ENCODE measurements at regions not wholly inside any gene's neighbourhood (a gene's known extent, or its start where the extent isn't known, plus 50 kb on each side); places are given as distances from the start of the nearest gene placed in this dataset.
A peak's percentile ranks its signal among the peaks of the same experiment; 100 is the strongest.
"Not testable (repeated sequence)": the region's sequence is repeated elsewhere in the genome, so short reads cannot be mapped to it uniquely, and the experiment has no call there.

DNA sequence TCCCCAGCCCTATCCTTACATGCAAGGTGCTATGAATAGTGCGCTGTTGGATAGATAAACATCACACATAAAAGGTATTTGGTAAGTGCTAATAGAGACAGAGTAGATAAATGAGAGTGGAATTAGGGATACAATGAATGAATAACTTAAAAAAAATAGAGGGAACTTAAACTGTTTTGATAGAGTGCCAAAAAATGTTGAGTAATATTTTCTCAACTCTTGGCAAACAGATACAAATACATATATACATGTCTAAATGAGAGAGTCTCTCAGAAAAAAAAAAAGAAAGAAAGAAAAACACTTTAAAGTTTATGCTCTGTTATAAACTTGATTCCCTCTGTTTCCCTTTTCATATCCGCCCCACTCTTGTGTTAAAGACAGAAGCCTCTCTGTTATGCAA lies 667.4 kb downstream of the ROBO2 start:
- DNase-seq, result no peak

DNA sequence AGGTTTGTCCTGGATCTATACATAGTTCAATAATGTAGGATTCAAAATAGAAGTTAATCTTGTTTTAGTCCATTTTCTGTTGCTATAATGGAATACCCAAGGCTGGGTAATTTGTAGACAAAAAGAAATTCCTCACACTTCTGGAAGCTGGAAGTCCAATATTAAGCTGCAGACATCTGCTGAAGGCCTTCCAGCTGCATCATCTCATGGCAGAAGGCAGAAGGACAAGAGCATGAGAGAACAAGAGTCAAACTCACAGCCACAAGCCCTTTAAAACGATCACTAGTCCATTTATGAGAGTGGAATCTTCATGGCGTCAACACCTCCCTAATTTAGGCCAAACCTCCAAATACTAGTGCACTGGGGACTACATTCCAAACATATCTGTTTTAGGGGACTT lies 669.3 kb downstream of the ROBO2 start:
- no peak for DNase-seq

DNA sequence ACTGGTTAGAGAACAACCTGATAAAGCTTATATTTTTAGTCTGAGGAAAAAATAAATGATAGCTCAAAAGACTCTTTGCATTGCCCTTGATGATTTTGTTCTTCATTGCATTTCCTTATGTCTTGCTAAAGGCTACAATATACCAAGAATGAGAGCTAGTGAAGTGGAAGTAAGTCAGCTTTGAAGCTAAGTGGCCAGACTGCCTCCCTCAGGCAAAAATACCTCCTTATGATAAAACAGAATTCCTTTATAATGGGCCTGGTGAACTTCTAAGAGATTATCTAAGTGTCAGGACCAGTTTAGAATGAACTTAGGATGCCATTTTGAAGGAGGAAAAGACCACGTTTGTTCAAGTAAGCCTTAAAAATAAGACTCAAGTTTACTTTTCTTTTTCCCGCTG lies 678.4 kb downstream of the ROBO2 start:
- no peak for DNase-seq

DNA sequence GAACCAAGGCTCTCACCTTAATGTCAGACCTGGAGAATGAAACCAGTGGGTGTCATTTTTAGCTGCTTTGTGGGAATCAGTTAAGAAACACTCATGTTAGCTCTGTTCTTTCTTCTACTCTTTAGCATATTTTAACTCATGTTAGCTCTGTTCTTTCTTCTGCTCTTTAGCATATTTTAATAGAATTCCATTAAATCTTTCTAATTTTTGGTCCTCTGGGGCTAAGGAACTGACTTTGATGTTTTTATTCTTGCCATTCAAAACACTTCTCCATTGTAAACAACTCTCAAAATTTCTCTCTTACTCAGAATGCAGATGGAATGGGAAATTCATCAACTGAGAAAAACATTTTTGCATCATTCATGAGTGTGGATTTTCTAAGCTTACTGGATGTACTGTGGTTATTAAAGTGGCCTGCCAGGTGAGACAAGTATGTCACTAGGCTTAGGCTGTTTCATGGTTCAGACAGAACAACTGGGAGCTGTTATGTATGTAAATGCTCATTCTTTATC lies 680.6 kb downstream of the ROBO2 start:
- no peak for DNase-seq

DNA sequence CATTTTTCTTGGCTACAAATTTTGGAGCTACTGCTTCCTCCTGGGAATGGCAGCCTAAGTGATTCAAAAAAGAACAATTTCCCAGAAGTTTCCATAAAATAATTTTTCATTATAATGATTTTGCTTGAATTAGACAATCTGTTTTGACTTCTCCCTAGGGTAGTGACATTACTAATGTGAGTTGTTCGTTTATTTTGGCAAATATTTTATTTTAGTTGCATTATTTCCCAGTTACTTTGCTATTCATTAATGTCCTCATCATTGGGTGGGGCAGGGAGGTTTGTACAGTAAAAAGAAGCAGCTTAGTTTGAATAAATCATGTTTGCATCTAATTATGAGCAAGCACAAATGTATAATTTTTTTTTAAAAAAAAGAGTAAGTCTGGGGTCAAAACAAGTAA lies 686.6 kb downstream of the ROBO2 start:
- no peak for DNase-seq

DNA sequence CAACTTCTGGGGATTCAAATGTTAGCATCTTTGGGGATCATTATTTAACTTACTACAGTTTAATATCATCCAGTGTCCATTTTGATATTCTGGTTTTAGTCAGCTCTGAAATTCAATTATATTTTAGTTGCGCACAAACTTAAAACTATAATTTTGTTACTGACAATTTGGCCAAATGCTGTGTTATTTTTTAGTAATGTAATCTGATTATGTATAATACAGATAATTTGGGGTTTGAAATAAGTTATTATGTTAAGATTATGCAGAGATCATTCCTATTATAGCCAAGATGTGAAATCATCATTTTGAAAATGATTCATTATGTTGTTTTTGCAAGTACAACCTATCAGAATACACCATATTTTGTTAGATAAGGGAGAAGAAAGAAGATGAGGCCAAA lies 706.1 kb downstream of the ROBO2 start:
- DNase-seq, result no peak

DNA sequence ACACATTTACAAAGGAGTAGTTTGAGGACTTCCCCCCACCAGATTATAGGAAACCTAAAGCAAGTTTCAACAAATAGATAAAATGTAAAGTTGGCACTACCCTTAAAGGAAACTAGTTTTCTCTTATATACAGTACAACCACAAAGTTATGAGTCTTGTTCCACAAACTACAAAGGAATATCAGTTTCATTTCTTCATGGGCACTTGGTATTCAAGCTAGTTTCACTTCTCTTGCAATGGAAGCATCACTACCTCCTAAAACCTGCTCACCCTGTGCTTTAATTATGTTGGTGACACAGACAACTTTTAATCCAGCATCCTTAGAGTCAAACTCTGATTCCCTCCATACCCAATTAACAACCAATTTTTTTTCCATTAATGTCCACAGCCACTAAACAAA lies 707.0 kb downstream of the ROBO2 start:
- DNase-seq, result no peak

DNA sequence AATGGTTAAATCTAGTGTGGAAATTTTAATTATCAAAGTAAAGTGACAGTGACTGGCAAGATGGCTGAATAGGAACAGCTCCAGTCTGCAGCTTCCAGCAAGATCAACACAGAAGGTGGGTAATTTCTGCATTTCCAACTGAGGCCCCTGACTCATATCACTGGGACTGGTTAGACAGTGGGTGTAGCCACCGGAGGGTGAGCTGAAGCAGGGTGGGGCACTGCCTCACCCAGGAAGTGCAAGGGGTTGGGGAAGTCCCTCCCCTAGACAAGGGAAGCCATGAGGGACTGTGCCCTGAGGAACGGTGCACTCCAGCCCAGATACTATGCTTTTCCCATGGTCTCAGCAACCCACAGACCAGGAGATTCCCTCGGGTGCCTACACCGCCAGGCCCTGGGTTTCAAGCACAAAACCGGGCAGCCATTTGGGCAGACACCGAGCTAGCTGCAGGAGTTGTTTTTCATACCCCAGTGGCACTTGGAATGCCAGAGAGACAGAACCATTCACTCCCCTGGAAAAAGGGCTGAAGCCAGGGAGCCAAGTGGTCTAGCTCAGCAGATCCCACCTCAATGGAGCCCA lies 716.6 kb downstream of the ROBO2 start:
- DNase-seq, result not testable (repeated sequence)

DNA sequence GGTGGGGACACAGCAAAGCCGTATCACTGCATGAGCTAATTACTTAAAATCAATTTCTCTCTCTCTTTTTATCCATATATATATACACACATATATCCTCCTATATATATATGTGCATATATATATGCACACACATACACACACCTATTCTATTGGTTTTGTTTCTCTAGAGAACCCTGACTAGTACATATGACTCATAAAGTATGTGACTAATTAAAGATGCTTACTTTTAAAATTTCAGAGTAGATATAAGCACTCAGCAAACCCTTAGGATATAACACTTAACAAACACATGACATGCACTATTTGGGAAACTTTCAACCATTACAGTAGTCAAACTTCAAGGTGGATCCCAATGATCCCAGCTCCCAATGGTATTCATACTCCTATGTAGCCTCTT lies 732.6 kb downstream of the ROBO2 start:
- DNase-seq, result no peak

DNA sequence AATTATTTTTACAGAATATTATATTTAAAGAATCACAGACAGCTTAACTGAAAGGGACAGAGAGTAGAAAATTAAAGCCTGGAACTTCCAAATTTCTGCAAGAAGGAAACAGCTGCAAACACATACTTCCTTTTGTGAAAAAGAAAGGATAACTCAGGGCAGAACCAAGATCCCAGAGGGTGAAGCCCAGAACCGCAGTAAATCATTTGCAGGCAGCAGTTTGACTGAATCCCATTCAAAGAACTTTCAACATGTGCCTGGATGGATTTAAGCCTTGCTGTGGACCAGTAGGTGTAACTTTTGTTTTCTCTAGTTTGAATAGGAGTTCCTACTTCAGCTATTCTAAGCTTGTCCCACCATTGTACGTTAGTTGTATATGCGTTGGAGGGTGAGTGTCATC lies 733.2 kb downstream of the ROBO2 start:
- no peak for DNase-seq

DNA sequence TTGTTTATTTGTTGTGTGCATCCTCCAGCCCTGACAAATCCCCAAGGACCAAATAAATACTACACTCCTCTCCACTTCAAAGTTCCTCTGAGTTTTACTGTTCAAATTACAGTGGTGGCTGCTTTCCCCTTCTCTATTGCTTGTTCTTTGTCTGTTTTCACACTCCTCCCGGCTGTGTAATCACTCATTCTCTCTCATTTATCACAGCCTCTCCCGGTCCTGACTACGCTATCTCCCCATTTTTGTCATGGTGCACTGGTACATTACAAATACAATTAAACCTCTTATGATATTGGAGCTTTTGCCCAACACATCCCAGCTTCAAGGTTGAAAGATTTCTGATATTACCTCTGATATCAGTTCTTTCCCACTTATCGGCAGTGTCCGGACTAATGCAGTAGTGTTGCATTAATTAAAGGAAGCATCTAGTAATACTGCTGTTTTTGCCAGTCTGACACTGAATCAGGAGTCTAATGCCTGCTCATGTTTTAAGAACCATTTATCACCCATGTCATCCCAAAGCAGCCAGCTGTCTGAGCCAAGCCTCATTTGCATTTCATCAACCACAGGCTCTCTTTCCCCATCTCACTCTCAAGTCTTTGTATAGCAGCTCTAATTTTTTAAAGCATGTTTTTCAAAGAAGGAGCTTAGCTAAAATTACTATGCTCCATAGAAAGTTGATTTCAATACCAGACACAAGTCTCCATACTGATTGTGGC lies 740.5 kb downstream of the ROBO2 start:
- DNase-seq, result no peak

DNA sequence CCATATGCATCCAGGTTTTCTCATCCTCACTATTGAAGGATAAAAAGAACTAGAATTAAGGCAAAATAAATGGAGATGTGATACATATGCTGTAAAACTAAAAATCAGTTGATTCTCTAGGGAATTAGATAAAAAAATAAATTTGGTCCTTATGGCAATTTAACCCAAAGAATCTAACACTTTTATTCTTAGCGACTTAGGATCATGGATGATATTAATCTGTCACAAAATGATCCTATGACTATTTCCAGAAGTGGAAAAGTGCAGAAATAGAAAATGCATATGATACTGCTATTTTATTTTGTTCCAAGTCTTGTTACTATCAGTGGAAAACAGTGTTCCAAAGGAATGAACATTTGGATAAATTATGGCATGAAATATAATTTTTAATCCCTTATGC lies 746.3 kb downstream of the ROBO2 start:
- DNase-seq, result no peak

DNA sequence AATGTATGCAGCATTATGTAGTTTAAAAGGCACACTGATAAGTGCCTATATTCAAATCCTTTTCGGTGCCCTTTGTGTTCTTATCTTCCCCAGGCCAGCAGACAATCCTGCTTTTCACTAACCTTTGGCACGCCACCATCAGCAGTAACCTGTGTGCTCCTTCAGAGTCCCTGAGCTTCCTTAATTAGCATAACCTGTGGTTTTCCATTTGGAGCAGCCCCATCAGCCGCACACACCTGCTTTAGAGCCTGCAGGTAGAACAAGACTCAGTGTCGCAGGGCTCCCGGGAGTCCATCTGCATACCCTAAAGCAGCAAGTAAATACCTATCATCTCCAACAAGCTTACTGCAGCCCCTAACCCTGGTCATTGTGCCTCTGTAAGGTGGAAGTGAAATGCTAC lies 755.1 kb downstream of the ROBO2 start:
- DNase-seq, result no peak

DNA sequence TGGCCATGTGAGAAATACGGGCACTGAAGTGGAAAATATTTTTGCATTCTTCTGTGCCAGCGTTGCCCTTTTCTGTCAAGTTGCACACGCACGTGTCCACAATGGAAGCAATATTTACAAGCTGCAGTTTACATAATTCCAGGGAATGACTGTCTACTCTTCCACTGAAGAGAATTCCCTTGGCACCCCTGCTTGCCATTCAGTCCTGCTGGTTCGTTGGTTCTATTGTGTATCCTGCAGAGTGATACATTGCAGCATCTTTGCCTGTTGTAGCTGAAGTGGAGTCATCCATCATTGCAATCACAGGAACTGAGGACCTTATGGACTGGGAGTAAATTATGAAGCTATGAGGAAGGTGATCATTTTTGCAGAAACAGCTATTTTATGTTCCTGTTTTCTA lies 759.4 kb downstream of the ROBO2 start:
- DNase-seq, result no peak

DNA sequence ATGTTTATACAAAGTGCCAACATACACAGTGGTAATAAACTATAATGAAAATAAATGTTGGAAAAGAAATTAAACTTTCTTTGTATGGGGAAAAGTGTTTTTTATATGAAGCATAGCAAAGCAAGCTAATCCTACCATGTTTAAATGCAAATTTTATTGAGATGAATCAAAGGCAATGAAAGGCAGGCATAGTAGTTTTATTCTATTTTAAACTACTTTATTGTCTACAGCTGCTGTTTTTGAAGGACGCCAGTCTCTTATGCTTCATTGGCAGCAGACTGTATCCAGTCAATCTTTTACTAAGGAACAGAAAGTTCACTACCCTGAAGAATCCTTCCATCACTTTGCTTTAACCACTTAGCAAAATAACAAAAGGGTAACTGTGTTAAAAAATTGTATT lies 761.0 kb downstream of the ROBO2 start:
- no peak for DNase-seq

DNA sequence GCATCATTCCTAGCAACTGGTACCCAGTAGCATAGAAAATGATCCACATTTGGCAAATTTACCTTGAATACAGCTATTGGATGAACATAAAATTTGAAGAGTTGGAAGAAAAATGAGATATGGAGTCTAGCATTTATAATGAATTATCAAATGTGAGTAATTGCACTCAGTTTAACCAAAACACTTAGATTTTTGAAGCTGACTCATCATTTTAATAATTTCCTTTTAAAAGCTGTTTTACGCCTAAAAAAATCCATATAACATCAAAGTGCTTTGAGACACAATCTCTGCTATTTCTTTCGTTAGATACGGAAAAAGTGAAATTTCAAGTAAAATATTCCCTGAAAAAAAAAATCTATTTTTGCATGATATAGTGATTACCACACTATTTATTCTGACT lies 767.4 kb downstream of the ROBO2 start:
- DNase-seq, result no peak

DNA sequence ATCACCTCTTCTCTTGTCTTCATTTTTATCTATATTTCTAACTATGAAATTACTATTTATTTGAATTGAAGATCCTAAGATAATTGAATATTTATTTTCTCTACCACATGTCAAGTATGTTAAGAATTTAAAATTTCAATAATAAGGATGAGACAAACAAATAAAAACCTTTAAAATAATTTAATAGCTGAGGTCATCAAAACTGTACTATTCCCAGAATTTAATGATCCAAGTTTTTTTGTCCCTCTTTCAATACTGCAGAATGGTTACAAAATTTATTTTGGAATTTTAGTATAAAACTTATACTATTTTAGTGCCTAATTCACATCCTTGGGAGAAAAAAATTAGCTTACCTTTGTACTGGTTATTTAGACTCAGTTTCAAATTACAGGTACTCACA lies 774.9 kb downstream of the ROBO2 start:
- no peak for DNase-seq

DNA sequence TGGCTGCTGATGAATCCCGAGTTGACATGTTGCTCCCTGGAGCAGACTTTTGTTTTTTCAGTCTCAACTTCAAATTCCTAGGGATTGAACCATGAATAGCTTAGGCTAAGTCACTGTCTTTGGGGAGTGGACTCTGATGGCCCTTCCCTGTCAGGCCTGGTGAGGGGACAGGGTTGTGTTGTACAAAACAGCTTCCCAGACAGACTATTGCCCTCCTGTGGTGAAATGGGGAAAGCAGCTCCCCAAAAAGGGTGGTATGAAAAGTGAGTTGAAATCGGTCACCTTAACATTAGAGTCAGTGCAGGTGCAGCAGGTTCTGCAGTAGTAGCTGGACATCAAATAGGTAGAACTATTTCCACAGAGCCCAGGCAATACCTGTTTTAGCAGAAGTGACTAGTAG lies 775.6 kb downstream of the ROBO2 start:
- DNase-seq, result peak; percentile 3

DNA sequence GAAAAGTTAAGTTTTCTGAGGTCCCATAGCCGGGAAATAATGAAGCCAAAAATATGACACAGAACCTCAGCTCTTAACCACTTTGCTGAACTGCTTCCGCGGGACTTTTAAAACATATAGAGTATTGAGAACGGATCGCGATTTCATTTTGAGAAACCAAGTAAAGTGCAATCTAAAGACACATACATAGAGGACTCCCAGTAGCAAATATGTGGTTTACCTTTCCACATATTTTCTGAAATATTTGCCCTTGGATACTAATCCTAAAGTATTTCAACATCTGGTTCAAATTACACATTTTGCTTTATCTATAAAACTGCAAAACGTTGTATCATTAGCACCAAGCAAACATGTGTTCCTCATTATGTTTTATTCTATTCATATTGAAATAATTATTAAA lies 776.5 kb downstream of the ROBO2 start:
- no peak for DNase-seq

DNA sequence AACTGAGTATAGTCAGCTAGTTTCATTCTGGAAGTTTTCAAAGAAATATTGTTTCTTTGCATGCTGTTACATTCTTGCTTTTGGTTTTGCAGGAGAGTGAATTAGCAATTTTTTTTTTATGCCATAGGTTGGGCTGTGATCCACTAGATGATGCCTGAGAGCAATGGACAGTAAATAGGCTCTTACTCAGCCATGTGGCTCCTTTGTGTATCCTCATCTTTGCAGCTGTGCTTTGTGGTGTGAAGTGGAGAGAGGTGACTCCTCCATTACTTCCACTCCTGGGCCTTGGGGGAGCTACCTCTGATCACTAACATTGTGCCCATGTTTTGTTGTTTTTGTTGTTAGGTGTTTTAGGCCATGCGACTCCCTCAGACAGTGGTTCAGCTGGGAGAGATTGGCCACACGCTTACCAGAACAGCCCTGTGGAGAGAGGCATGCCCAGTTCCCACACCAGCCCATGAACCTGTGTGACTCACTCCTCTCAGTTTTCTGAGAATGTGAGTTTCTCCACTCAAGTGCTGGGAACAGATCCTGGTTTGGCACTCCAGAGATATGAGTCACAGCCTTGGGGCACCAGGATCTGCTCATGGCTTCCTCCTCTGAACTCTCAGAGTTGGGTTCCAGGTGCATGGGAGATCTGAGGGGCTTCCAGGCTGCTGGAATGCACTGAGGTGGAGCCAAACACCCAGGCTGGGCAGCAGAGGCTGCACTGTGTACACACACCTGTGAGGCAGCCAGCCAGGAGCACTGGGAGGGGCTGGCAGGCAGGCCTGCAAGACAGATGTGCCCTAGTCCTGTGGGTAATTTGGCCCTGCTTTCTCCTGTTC lies 785.3 kb downstream of the ROBO2 start:
- peak; percentile 89 for DNase-seq

DNA sequence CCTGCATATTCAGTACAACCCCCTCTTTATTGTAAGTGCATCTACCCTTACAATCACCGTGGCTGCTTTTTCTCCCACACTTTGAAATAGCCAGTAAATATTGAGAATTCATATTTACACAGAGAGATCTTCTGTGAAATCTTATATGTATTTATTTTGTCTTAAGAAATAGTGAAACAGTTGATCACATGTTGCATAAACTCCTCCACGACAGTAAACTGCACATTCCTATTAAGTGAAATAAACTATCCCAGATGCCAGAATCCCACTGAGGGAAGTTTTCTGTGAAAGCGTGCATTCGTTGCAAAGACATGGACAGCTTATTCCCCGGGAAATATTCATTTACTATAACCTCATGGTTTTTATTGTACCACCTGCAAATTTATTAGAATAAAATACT lies 796.0 kb downstream of the ROBO2 start:
- DNase-seq, result no peak

DNA sequence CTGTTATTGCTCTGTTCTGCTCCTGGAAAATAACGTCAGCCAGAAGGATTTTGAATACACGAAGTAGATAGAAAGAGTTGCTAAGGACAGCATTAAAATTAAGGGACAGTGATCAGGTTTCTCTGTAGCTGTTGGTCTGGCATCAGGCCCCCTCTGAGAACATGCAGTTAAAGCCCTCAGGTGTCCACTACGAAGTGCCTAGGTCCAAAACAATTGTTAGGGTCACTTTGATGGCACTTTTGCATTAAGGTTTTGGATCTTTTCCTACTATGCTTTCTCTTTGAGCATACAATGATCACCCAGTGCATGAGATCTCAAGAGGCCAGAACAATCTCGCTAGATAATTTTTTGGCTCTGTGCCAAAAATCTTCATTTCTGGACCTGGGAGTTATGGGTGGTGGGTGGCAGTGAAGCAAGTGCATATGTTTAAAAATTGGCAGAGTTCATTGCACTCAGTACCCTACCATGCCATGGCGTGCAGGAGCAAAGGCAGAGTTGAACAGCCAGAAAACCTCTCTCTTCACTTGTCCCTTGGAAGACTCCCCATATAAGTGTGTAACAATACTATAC lies 797.6 kb downstream of the ROBO2 start:
- DNase-seq, result no peak

DNA sequence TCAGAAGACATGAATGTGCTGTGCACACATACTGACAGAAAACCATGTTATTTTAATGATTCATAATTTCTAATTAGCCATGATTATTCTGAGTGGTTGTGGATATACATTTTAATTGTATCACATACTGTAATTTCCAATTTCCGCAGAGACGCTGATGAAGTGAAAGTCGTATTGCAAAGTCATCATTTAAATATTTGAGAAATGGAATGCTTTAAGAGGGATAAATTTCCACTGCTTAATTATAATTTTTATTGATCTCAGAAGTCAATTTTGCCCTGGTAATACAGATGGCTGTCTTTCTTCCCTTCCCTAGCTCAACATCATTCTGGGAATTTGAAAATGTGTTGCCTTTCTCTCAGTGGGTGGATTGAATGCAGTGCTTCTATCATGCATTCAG lies 819.3 kb downstream of the ROBO2 start:
- no peak for DNase-seq

DNA sequence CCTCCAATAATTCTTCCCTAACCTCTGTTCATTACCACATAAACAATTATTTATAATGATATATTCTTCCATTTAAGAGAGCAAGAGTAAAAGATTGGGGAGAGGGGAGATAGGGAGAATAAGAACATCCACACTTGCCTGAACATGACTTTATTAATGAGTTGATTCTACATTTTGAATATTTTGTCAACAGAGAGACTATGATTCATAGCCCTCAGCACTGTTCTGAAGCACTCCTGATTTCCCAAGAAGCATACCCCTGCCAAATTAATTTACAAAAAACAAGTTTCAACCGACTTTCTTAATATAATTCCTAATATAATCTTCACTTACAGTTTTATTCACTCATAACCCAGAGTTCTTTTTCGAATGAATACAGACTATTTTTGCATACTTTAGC lies 828.8 kb downstream of the ROBO2 start:
- DNase-seq, result no peak

Data from kidney glomerular epithelial cell (primary cell).